H9 (cell line): ENCODE measurements at regions not wholly inside any gene's neighbourhood (a gene's known extent, or its start where the extent isn't known, plus 50 kb on each side); places are given as distances from the start of the nearest gene placed in this dataset.

Source experiments
- DNase-seq: peaks from one replicate; pipeline ENCODE4 v3.0.0-alpha.2; 2017
- H2AFZ ChIP-seq: one replicate; pipeline ENCODE4 v1.6.1; 2013; ENCODE audit warnings: mild to moderate bottlenecking, low read length, control low read depth, moderate library complexity
- H2AK5ac ChIP-seq: 2 replicates; pipeline ENCODE4 v1.6.1; 2013; ENCODE audit warnings: low read length, control low read depth, mixed read lengths; ENCODE audit not compliant: insufficient read length
- H2BK120ac ChIP-seq: one replicate; pipeline ENCODE4 v1.6.1; 2013; ENCODE audit warnings: low read depth, mild to moderate bottlenecking, low read length, control low read depth, inconsistent platforms; ENCODE audit not compliant: poor library complexity, severe bottlenecking
- H2BK12ac ChIP-seq: 2 replicates; pipeline ENCODE4 v1.6.1; 2013; ENCODE audit warnings: low read length, control low read depth, mixed read lengths, low read depth; ENCODE audit not compliant: insufficient read length
- H2BK15ac ChIP-seq: 2 replicates; pipeline ENCODE4 v1.6.1; 2013; ENCODE audit warnings: low read depth, low read length, control low read depth
- H2BK20ac ChIP-seq: one replicate; pipeline ENCODE4 v1.6.1; 2013; ENCODE audit warnings: low read depth, mild to moderate bottlenecking, low read length, control low read depth, inconsistent platforms; ENCODE audit not compliant: poor library complexity, severe bottlenecking
- H2BK5ac ChIP-seq: 2 replicates; pipeline ENCODE4 v1.6.1; 2013; ENCODE audit warnings: low read length, control low read depth, mixed read lengths; ENCODE audit not compliant: insufficient read length
- H3K14ac ChIP-seq: 2 replicates; pipeline ENCODE4 v1.6.1; 2013; ENCODE audit warnings: low read length, control low read depth; ENCODE audit not compliant: insufficient read depth
- H3K18ac ChIP-seq: 2 replicates; pipeline ENCODE4 v1.6.1; 2013; ENCODE audit warnings: low read depth, mild to moderate bottlenecking, mixed read lengths, low read length, control low read depth; ENCODE audit not compliant: insufficient read length
- H3K23ac ChIP-seq: 2 replicates; pipeline ENCODE4 v1.6.1; 2013; ENCODE audit warnings: low read length, control low read depth, mixed read lengths, low read depth; ENCODE audit not compliant: insufficient read length
- H3K23me2 ChIP-seq: 2 replicates; pipeline ENCODE4 v1.6.1; 2013; ENCODE audit warnings: low read depth, mild to moderate bottlenecking, mixed read lengths, low read length, control low read depth; ENCODE audit not compliant: insufficient read length, poor library complexity, severe bottlenecking
- H3K27ac ChIP-seq: 2 replicates; pipeline ENCODE4 v1.5.1; 2013; ENCODE audit warnings: low read length, control low read depth, mixed read lengths, low read depth; ENCODE audit not compliant: insufficient read length
- H3K27me3 ChIP-seq: 2 replicates; pipeline ENCODE4 v1.6.1; 2013; ENCODE audit warnings: low read length, control low read depth, inconsistent platforms; ENCODE audit not compliant: insufficient read depth
- H3K4ac ChIP-seq: 2 replicates; pipeline ENCODE4 v1.6.1; 2013; ENCODE audit warnings: low read depth, mild to moderate bottlenecking, control low read depth, inconsistent platforms, low read length, moderate library complexity
- H3K4me1 ChIP-seq: 2 replicates; pipeline ENCODE4 v1.6.1; 2013; ENCODE audit warnings: low read length, control low read depth, inconsistent platforms; ENCODE audit not compliant: insufficient read depth
- H3K4me2 ChIP-seq: 2 replicates; pipeline ENCODE4 v1.6.1; 2013; ENCODE audit warnings: low read length, control low read depth, mixed read lengths; ENCODE audit not compliant: insufficient read length, insufficient read depth
- H3K56ac ChIP-seq: 2 replicates; pipeline ENCODE4 v1.6.1; 2013; ENCODE audit warnings: low read depth, mild to moderate bottlenecking, mixed read lengths, low read length, control low read depth; ENCODE audit not compliant: insufficient read length
- H3K79me1 ChIP-seq: 2 replicates; pipeline ENCODE4 v1.6.1; 2013; ENCODE audit warnings: low read depth, mild to moderate bottlenecking, moderate library complexity, low read length, control low read depth, inconsistent platforms; ENCODE audit not compliant: insufficient read depth, poor library complexity, severe bottlenecking
- H3K79me2 ChIP-seq: 2 replicates; pipeline ENCODE4 v1.6.1; 2013; ENCODE audit warnings: low read length, control low read depth, inconsistent platforms; ENCODE audit not compliant: insufficient read depth
- H3K9ac ChIP-seq: 2 replicates; pipeline ENCODE4 v1.6.1; 2013; ENCODE audit warnings: low read length, control low read depth, mixed read lengths; ENCODE audit not compliant: insufficient read length; ENCODE audit errors: extremely low read depth
- H3K9me3 ChIP-seq: one replicate; pipeline ENCODE4 v1.6.1; 2013; ENCODE audit warnings: low read depth, low read length, inconsistent platforms; ENCODE audit not compliant: control insufficient read depth
- H3T11ph ChIP-seq: one replicate; pipeline ENCODE4 v1.6.1; 2013; ENCODE audit warnings: mild to moderate bottlenecking, low read length, control low read depth, inconsistent platforms
- H4K20me1 ChIP-seq: one replicate; pipeline ENCODE4 v1.6.1; 2013; ENCODE audit not compliant: control insufficient read depth, insufficient read length, insufficient read depth
- H4K5ac ChIP-seq: 2 replicates; pipeline ENCODE4 v1.6.1; 2013; ENCODE audit warnings: low read depth, mild to moderate bottlenecking, mixed read lengths, low read length, control low read depth; ENCODE audit not compliant: insufficient read length
- H4K8ac ChIP-seq: replicated peaks from 2 replicates; pipeline ENCODE4 v1.6.1; 2013; ENCODE audit warnings: low read length, control low read depth, mixed read lengths, low read depth; ENCODE audit not compliant: insufficient read length
- H4K91ac ChIP-seq: 2 replicates; pipeline ENCODE4 v1.6.1; 2013; ENCODE audit warnings: low read depth, mild to moderate bottlenecking, moderate library complexity, mixed read lengths, low read length, control low read depth; ENCODE audit not compliant: insufficient read length
- H3K27ac Mint-ChIP-seq, 3 experiments: 2 replicates in 2 of 3; 3 replicates in 1 of 3; pipeline ENCODE4 v1.8.0; 2020 to 2021; ENCODE audit warnings: mixed read lengths in 3 of 3, mild to moderate bottlenecking in 1 of 3, moderate library complexity in 1 of 3
- H3K27me3 Mint-ChIP-seq: 2 replicates; pipeline ENCODE4 v1.8.0; 2021; ENCODE audit warnings: low read depth, mild to moderate bottlenecking, moderate library complexity, mixed read lengths
- H3K36me3 Mint-ChIP-seq, 3 experiments: 2 replicates in 2 of 3; 3 replicates in 1 of 3; pipeline ENCODE4 v1.8.0; 2020 to 2021; ENCODE audit warnings: low read depth in 3 of 3, mixed read lengths in 3 of 3; ENCODE audit not compliant: insufficient read depth in 1 of 3
- H3K4me1 Mint-ChIP-seq, 2 experiments: 2 replicates each; pipeline ENCODE4 v1.8.0; 2020; ENCODE audit warnings: mixed read lengths in 2 of 2
- H3K4me3 Mint-ChIP-seq, 2 experiments: 2 replicates in 1 of 2; 3 replicates in 1 of 2; pipeline ENCODE4 v1.8.0; 2020 to 2021; ENCODE audit warnings: mild to moderate bottlenecking in 2 of 2, mixed read lengths in 2 of 2, moderate library complexity in 1 of 2
- H3K9me3 Mint-ChIP-seq, 2 experiments: 2 replicates in 1 of 2; 3 replicates in 1 of 2; pipeline ENCODE4 v1.8.0; 2020; ENCODE audit warnings: mild to moderate bottlenecking in 2 of 2, mixed read lengths in 2 of 2, moderate library complexity in 1 of 2
- WGBS: extraction: QIAGEN DNeasy Blood & Tissue Kit; methylation state at CpG from one replicate; pipeline ENCODE4 v1.1.7; 2013; ENCODE audit warnings: missing lambda C conversion rate, low lambda C conversion rate, mixed read lengths; ENCODE audit not compliant: insufficient read length; ENCODE audit errors: extremely low coverage; 5-methylcytosine and 5-hydroxymethylcytosine counted together
- TF ChIP-seq, protein P1 (sequence below): fragments of 200-600 bp; sonication (generic); conservative IDR thresholded peaks from 3 replicates; pipeline ENCODE4 v1.8.0; 2021; ENCODE audit warnings: antibody characterized with exemption, mild to moderate bottlenecking

DNA sequence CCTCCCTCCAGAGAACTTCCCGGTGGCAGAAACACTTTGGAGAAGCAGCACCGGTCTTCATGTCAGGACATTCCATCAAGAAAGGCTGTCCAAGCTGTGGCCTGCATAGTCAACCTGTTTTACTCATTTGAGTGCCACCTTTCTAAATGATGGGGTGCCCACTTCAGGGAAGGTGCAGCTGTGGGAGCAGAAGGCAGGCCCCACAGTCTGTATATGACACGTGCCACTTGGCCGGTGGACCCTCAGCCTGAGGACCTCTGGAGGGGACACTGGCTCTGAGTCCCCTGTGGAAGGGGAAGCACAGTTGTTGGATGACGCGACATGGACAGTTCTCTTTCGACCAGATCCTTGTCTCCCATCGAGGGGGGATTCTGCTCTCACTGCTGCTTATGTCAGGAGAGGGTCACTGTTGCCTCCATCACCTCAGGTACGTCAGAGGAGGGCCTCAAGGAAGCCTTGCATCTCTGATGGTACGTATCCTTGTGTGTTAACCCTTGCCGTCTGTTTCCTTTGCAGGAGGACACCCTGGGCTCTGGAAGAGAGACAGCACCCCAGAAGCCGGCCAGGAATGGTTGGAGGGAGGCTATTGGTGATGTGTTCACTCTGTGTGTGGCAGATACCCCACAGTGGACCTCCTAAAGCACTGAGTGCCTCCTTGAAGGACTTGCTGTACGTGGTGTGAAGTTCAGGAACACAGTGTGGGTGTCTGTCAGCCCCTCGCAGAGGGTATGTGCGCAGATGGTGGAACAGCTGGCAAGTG is 132.1 kb upstream of the RTL1 start:
- TF ChIP-seq, protein P1, sequence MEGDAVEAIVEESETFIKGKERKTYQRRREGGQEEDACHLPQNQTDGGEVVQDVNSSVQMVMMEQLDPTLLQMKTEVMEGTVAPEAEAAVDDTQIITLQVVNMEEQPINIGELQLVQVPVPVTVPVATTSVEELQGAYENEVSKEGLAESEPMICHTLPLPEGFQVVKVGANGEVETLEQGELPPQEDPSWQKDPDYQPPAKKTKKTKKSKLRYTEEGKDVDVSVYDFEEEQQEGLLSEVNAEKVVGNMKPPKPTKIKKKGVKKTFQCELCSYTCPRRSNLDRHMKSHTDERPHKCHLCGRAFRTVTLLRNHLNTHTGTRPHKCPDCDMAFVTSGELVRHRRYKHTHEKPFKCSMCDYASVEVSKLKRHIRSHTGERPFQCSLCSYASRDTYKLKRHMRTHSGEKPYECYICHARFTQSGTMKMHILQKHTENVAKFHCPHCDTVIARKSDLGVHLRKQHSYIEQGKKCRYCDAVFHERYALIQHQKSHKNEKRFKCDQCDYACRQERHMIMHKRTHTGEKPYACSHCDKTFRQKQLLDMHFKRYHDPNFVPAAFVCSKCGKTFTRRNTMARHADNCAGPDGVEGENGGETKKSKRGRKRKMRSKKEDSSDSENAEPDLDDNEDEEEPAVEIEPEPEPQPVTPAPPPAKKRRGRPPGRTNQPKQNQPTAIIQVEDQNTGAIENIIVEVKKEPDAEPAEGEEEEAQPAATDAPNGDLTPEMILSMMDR: no peak
- Histone ChIP-seq H3K14ac (no peak overlapping the region; the same call in 1 of the 2 replicates), H2BK15ac (no peak overlapping the region), H4K91ac (no peak overlapping the region), H3K4me2 (no peak overlapping the region), H3K9me3 (no peaks in the 10 kb centered on the region), H3K27me3 (no peaks in the 10 kb centered on the region), H3K18ac (no peak overlapping the region), H2BK20ac (no peak overlapping the region), H2BK5ac (no peak overlapping the region), H2AK5ac (no peak overlapping the region), H2AFZ (no peak overlapping the region), H3K79me2 (no peaks in the 10 kb centered on the region), H4K5ac (no peak overlapping the region), H3K27ac (no peak overlapping the region), H3T11ph (no peak overlapping the region), H3K56ac (no peak overlapping the region), H4K20me1 (no peaks in the 10 kb centered on the region), H3K23me2 (no peaks in the 10 kb centered on the region), H3K4me1 (no peaks in the 10 kb centered on the region), H3K79me1 (no peaks in the 10 kb centered on the region), H4K8ac (no peak overlapping the region), H3K23ac (no peak overlapping the region), H3K9ac (no peak overlapping the region), H2BK120ac (no peak overlapping the region), H2BK12ac (no peak overlapping the region), H3K4ac (no peak overlapping the region)
- Mint-ChIP-seq H3K36me3 (peaks cover 3 to 4% (median 4%) of the 10 kb centered on the region in 3 experiments; a peak in 5 of 7 replicates), H3K27me3 (no peaks in the 10 kb centered on the region; the same call in none of the 2 replicates), H3K9me3 (peaks cover 6% of the 10 kb centered on the region in 2 experiments; a peak in 4 of 5 replicates), H3K4me3 (no peak overlapping the region), H3K4me1 (no peaks in the 10 kb centered on the region), H3K27ac (no peak overlapping the region)
- WGBS: no CpG with 5 or more reads among the region's 15 CpGs
- no peak for DNase-seq
